ENCODE measurements at regions not wholly inside any gene's neighbourhood (a gene's known extent, or its start where the extent isn't known, plus 50 kb on each side); places are given as distances from the start of the nearest gene placed in this dataset.

DNA sequence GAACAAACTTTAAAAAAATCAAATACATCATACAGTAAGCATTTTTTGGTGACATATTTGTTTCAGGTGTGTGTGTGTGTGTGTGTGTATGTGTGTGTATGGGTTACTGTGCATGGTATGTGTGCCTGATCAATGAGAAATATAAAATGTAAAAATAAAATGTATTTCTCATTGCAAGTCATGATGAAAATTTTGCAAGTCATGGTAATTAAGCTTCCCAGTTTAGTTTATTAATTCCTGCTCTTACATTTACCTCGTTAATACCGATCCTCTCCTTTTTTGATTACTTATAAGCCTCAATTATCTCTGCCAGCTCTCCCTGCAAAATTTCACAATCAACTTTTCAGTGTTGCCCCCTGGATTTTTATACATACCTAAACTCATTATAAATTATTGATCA, 114.6 kb upstream of the ADGRL3 start:
- H3K27me3 Mint-ChIP-seq (ENCODE audit: low read depth), result no peaks in the 10 kb centered on the region
- Histone ChIP-seq H3K9me3 (ENCODE audit: control insufficient read depth, low read depth, low read length) (no peaks in the 10 kb centered on the region), H2BK20ac (ENCODE audit: low read depth, low read length, poor library complexity, severe bottlenecking) (no peak overlapping the region), H4K20me1 (ENCODE audit: control insufficient read depth, insufficient read depth, insufficient read length) (no peaks in the 10 kb centered on the region), H3K9ac (ENCODE audit: extremely low read depth, insufficient read length, low read length) (no peak overlapping the region), H3K27ac (ENCODE audit: insufficient read length, low read depth, low read length) (no peak overlapping the region), H3K18ac (ENCODE audit: insufficient read length, low read depth, low read length) (no peak overlapping the region), H3K23me2 (ENCODE audit: insufficient read length, low read depth, low read length, poor library complexity, severe bottlenecking) (no peaks in the 10 kb centered on the region), H2BK120ac (ENCODE audit: low read depth, low read length, poor library complexity, severe bottlenecking) (no peak overlapping the region), H3K4ac (ENCODE audit: low read depth, low read length) (no peak overlapping the region), H2BK5ac (ENCODE audit: insufficient read length, low read length) (no peak overlapping the region), H2AFZ (ENCODE audit: low read length) (no peak overlapping the region), H4K5ac (ENCODE audit: insufficient read length, low read depth, low read length) (no peak overlapping the region), H3K56ac (ENCODE audit: insufficient read length, low read depth, low read length) (no peak overlapping the region), H4K91ac (ENCODE audit: insufficient read length, low read depth, low read length) (no peak overlapping the region), H3K23ac (ENCODE audit: insufficient read length, low read depth, low read length) (no peak overlapping the region), H3K14ac (ENCODE audit: insufficient read depth, low read length) (no peak overlapping the region), H3K79me2 (ENCODE audit: insufficient read depth, low read length) (no peaks in the 10 kb centered on the region), H3K4me2 (ENCODE audit: insufficient read depth, insufficient read length, low read length) (no peak overlapping the region), H3K27me3 (ENCODE audit: insufficient read depth, low read length) (no peaks in the 10 kb centered on the region), H2AK5ac (ENCODE audit: insufficient read length, low read length) (no peak overlapping the region), H2BK15ac (ENCODE audit: low read depth, low read length) (no peak overlapping the region), H2BK12ac (ENCODE audit: insufficient read length, low read depth, low read length) (no peak overlapping the region), H4K8ac (replicated peaks; ENCODE audit: insufficient read length, low read depth, low read length) (no peak overlapping the region), H3K4me1 (ENCODE audit: insufficient read depth, low read length) (no peaks in the 10 kb centered on the region), H3K79me1 (ENCODE audit: insufficient read depth, low read depth, low read length, poor library complexity, severe bottlenecking) (no peaks in the 10 kb centered on the region), H3T11ph (ENCODE audit: low read length) (no peak overlapping the region)
- 100% methylated on average over 2 of the region's 2 CpGs for WGBS (ENCODE audit: extremely low coverage, insufficient read length, low lambda C conversion rate)
- no peaks in the 10 kb centered on the region for H3K9me3 Mint-ChIP-seq
- H3K36me3 Mint-ChIP-seq (ENCODE audit: insufficient read depth in 1 of 3, low read depth in 3 of 3), result no peaks in the 10 kb centered on the region
- H3K27ac Mint-ChIP-seq, result no peak overlapping the region
- H3K4me3 Mint-ChIP-seq, result no peak overlapping the region
- TF ChIP-seq, protein P1, sequence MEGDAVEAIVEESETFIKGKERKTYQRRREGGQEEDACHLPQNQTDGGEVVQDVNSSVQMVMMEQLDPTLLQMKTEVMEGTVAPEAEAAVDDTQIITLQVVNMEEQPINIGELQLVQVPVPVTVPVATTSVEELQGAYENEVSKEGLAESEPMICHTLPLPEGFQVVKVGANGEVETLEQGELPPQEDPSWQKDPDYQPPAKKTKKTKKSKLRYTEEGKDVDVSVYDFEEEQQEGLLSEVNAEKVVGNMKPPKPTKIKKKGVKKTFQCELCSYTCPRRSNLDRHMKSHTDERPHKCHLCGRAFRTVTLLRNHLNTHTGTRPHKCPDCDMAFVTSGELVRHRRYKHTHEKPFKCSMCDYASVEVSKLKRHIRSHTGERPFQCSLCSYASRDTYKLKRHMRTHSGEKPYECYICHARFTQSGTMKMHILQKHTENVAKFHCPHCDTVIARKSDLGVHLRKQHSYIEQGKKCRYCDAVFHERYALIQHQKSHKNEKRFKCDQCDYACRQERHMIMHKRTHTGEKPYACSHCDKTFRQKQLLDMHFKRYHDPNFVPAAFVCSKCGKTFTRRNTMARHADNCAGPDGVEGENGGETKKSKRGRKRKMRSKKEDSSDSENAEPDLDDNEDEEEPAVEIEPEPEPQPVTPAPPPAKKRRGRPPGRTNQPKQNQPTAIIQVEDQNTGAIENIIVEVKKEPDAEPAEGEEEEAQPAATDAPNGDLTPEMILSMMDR (conservative IDR thresholded peaks at IDR 0.05), result no peak
- peaks cover 3% of the 10 kb centered on the region in 2 experiments; a peak in 1 of 4 replicates for H3K4me1 Mint-ChIP-seq
- no peak for DNase-seq

All from H9 (cell line).